ENCODE measurements at regions not wholly inside any gene's neighbourhood (a gene's known extent, or its start where the extent isn't known, plus 50 kb on each side); places are given as distances from the start of the nearest gene placed in this dataset.

GRCh38 chr18:10121786-10122515, 208.1 kb downstream of the VAPA start:
- H3K27me3 Mint-ChIP-seq (ENCODE audit: low read depth) = no peaks in the 10 kb centered on the region

More at GRCh38 chr18:10121786-10122515, 208.1 kb downstream of the VAPA start:
- no peak overlapping the region for H3K14ac ChIP-seq (ENCODE audit: insufficient read depth, low read length)
- no peaks in the 10 kb centered on the region for H4K20me1 ChIP-seq (ENCODE audit: control insufficient read depth, insufficient read depth, insufficient read length)
- H3K4me2 ChIP-seq (ENCODE audit: insufficient read depth, insufficient read length, low read length) = no peak overlapping the region
- H3K27ac Mint-ChIP-seq = no peak overlapping the region
- H2AK5ac ChIP-seq (ENCODE audit: insufficient read length, low read length) = no peak overlapping the region
- no peak overlapping the region for H2BK12ac ChIP-seq (ENCODE audit: insufficient read length, low read depth, low read length)
- H3K18ac ChIP-seq (ENCODE audit: insufficient read length, low read depth, low read length) = no peak overlapping the region
- peaks cover 0 to 4% (median 2%) of the 10 kb centered on the region in 3 experiments; a peak in 3 of 7 replicates for H3K36me3 Mint-ChIP-seq (ENCODE audit: insufficient read depth in 1 of 3, low read depth in 3 of 3)
- no peak overlapping the region for H2BK15ac ChIP-seq (ENCODE audit: low read depth, low read length)
- no peak overlapping the region for H4K8ac ChIP-seq (replicated peaks; ENCODE audit: insufficient read length, low read depth, low read length)
- H4K91ac ChIP-seq (ENCODE audit: insufficient read length, low read depth, low read length) = no peak overlapping the region
- no peaks in the 10 kb centered on the region for H3K79me2 ChIP-seq (ENCODE audit: insufficient read depth, low read length)
- no peak overlapping the region for H3K9ac ChIP-seq (ENCODE audit: extremely low read depth, insufficient read length, low read length)
- no peak for DNase-seq
- H2BK20ac ChIP-seq (ENCODE audit: low read depth, low read length, poor library complexity, severe bottlenecking) = no peak overlapping the region
- no CpG with 5 or more reads among the region's 11 CpGs for WGBS (ENCODE audit: extremely low coverage, insufficient read length, low lambda C conversion rate)
- H3K23me2 ChIP-seq (ENCODE audit: insufficient read length, low read depth, low read length, poor library complexity, severe bottlenecking) = no peaks in the 10 kb centered on the region
- no peak overlapping the region for H3K4ac ChIP-seq (ENCODE audit: low read depth, low read length)
- no peak overlapping the region for H2AFZ ChIP-seq (ENCODE audit: low read length)
- TF ChIP-seq CTCF (conservative IDR thresholded peaks at IDR 0.05) = no peak
- H3K4me3 Mint-ChIP-seq = no peak overlapping the region
- H2BK5ac ChIP-seq (ENCODE audit: insufficient read length, low read length) = no peak overlapping the region
- no peaks in the 10 kb centered on the region for H3K9me3 ChIP-seq (ENCODE audit: control insufficient read depth, low read depth, low read length)
- no peak overlapping the region for H2BK120ac ChIP-seq (ENCODE audit: low read depth, low read length, poor library complexity, severe bottlenecking)
- peaks cover 26 to 29% of the 10 kb centered on the region in 2 experiments for H3K4me1 Mint-ChIP-seq
- no peaks in the 10 kb centered on the region for H3K27me3 ChIP-seq (ENCODE audit: insufficient read depth, low read length)
- no peak overlapping the region for H3K27ac ChIP-seq (ENCODE audit: insufficient read length, low read depth, low read length)
- peaks cover 10 to 15% of the 10 kb centered on the region in 2 experiments; a peak in 4 of 5 replicates for H3K9me3 Mint-ChIP-seq
- H3K79me1 ChIP-seq (ENCODE audit: insufficient read depth, low read depth, low read length, poor library complexity, severe bottlenecking) = no peaks in the 10 kb centered on the region
- H3K4me1 ChIP-seq (ENCODE audit: insufficient read depth, low read length) = no peaks in the 10 kb centered on the region
- no peak overlapping the region for H3K56ac ChIP-seq (ENCODE audit: insufficient read length, low read depth, low read length)
- no peak overlapping the region for H3K23ac ChIP-seq (ENCODE audit: insufficient read length, low read depth, low read length)
- H3T11ph ChIP-seq (ENCODE audit: low read length) = no peak overlapping the region
- no peak overlapping the region for H4K5ac ChIP-seq (ENCODE audit: insufficient read length, low read depth, low read length)

Measured in H9 (cell line).